Chondrocyte (in vitro differentiated cells): ENCODE measurements at regions not wholly inside any gene's neighbourhood (a gene's known extent, or its start where the extent isn't known, plus 50 kb on each side); places are given as distances from the start of the nearest gene placed in this dataset.

Experiments
- DNase-seq: peaks from one replicate; pipeline ENCODE4 v3.0.0; 2021; ENCODE audit warnings: mixed read lengths, low spot score
- H3K27ac Mint-ChIP-seq: one replicate; pipeline ENCODE4 v1.8.0; 2021; ENCODE audit warnings: mild to moderate bottlenecking, moderate library complexity, mixed read lengths; ENCODE audit not compliant: unreplicated experiment
- H3K27me3 Mint-ChIP-seq: 2 replicates; pipeline ENCODE4 v1.8.0; 2021; ENCODE audit warnings: low read depth, mixed read lengths
- H3K36me3 Mint-ChIP-seq: 2 replicates; pipeline ENCODE4 v1.8.0; 2021; ENCODE audit warnings: low read depth, mixed read lengths
- H3K4me1 Mint-ChIP-seq: 2 replicates; pipeline ENCODE4 v1.8.0; 2021; ENCODE audit warnings: low read depth, mild to moderate bottlenecking, mixed read lengths
- H3K4me3 Mint-ChIP-seq: one replicate; pipeline ENCODE4 v1.8.0; 2021; ENCODE audit warnings: mild to moderate bottlenecking, moderate library complexity, mixed read lengths; ENCODE audit not compliant: unreplicated experiment
- H3K9me3 Mint-ChIP-seq: 2 replicates; pipeline ENCODE4 v1.8.0; 2021; ENCODE audit warnings: low read depth, mixed read lengths
- CTCF ChIP-seq: fragments of 200-600 bp; sonication (generic); IDR thresholded peaks from 2 replicates; pipeline ENCODE4 v1.5.0; 2021; ENCODE audit warnings: antibody characterized with exemption, mild to moderate bottlenecking, moderate library complexity

GRCh38 chr3:73716418-73716817 is 91.7 kb upstream of the PDZRN3 start:
- no peak for TF ChIP-seq CTCF
- H3K27me3 Mint-ChIP-seq = no peaks in the 10 kb centered on the region
- H3K4me1 Mint-ChIP-seq = peaks cover 26% of the 10 kb centered on the region
- peaks cover 4% of the 10 kb centered on the region for H3K9me3 Mint-ChIP-seq
- H3K4me3 Mint-ChIP-seq = no peak overlapping the region
- no peak overlapping the region for H3K27ac Mint-ChIP-seq
- no peak for DNase-seq
- peaks cover 2% of the 10 kb centered on the region for H3K36me3 Mint-ChIP-seq

DNA sequence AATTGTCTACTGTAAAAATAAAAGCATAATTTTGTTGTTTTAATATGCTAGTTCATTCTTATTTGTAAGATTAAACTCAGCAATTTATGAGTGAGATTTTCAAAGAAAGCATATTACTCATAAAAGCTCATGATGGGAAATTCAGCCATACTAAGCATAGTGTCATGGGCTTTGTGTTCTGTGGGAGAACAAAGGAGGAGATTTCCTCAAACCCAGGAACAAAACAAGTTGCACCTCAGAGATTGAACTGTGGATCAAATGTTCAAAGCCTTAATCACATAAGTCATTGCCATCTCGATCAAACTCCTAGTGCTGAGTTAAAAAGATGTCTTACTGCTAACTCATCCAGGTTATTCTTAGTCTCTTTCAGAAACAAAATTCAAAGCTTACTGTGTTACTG is 85.6 kb upstream of the PDZRN3 start:
- DNase-seq = no peak
- no peak overlapping the region for H3K27ac Mint-ChIP-seq
- H3K4me3 Mint-ChIP-seq = no peak overlapping the region
- no peaks in the 10 kb centered on the region for H3K27me3 Mint-ChIP-seq
- no peak for TF ChIP-seq CTCF
- peaks cover 2% of the 10 kb centered on the region for H3K36me3 Mint-ChIP-seq
- peaks cover 18% of the 10 kb centered on the region for H3K4me1 Mint-ChIP-seq
- peaks cover 5% of the 10 kb centered on the region for H3K9me3 Mint-ChIP-seq

GRCh38 chr3:73709712-73710111 is 85.0 kb upstream of the PDZRN3 start:
- TF ChIP-seq CTCF = no peak
- H3K36me3 Mint-ChIP-seq = peaks cover 2% of the 10 kb centered on the region
- no peak overlapping the region for H3K27ac Mint-ChIP-seq
- H3K9me3 Mint-ChIP-seq = peaks cover 5% of the 10 kb centered on the region
- no peaks in the 10 kb centered on the region for H3K27me3 Mint-ChIP-seq
- no peak for DNase-seq
- H3K4me3 Mint-ChIP-seq = no peak overlapping the region
- H3K4me1 Mint-ChIP-seq = peaks cover 18% of the 10 kb centered on the region

DNA sequence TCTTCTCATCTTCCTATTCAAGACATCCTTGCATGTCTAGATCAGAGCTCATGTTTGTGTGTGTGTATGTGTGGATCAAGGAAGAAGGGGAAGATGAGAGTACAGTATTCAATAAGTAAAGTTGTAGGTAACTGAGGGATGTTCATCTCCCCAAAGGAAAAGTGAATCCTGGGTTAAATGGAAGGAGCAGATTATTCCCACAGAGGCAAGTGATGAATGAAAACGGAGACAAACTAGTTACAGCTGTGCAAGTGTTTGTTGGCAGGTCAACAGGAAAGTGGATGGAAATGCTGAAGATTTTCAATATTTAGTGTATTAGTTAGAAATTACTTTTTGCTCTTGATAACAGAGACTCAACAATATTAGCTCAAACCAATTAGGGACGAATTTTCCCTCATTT is 84.2 kb upstream of the PDZRN3 start:
- Mint-ChIP-seq H3K36me3 (peaks cover 2% of the 10 kb centered on the region), H3K4me1 (peaks cover 15% of the 10 kb centered on the region), H3K27ac (no peak overlapping the region), H3K9me3 (peaks cover 5% of the 10 kb centered on the region), H3K4me3 (no peak overlapping the region), H3K27me3 (no peaks in the 10 kb centered on the region)
- DNase-seq = no peak
- TF ChIP-seq CTCF = no peak

DNA sequence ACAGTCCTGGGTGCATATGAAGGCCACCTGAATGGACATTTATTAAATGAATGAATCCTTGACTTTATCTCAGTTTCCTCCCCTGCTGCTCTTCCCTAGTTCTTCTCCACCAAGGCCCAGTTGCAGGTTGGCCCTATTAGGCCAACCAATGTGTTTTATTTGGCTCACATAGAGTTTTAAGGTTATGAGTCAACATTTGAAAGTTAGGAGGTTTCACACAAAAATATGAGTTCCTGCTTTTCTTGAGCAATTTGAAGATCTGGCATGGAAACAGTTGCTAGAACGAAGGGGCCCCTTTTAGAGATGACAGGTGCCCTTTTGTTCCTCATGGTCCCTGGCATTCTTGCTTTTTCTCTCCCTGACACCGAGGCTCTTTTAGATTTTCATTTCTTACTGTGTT is 83.0 kb upstream of the PDZRN3 start:
- H3K9me3 Mint-ChIP-seq = peaks cover 5% of the 10 kb centered on the region
- H3K4me3 Mint-ChIP-seq = no peak overlapping the region
- no peak for TF ChIP-seq CTCF
- peaks cover 10% of the 10 kb centered on the region for H3K4me1 Mint-ChIP-seq
- H3K36me3 Mint-ChIP-seq = peaks cover 2% of the 10 kb centered on the region
- DNase-seq = no peak
- no peak overlapping the region for H3K27ac Mint-ChIP-seq
- no peaks in the 10 kb centered on the region for H3K27me3 Mint-ChIP-seq
